GM23248 (cell line): ENCODE measurements at regions not wholly inside any gene's neighbourhood (a gene's known extent, or its start where the extent isn't known, plus 50 kb on each side); places are given as distances from the start of the nearest gene placed in this dataset.

Source experiments
- EZH2 ChIP-seq: fragments of 200-600 bp; sonication (generic); IDR thresholded peaks from 2 replicates; pipeline ENCODE4 v1.6.1; 2018; ENCODE audit warnings: antibody characterized with exemption, mild to moderate bottlenecking; ENCODE audit not compliant: insufficient read depth, poor library complexity, severe bottlenecking
- EZH2phosphoT487 ChIP-seq: fragments of 200-600 bp; sonication (generic); IDR thresholded peaks from 2 replicates; pipeline ENCODE4 v1.6.1; 2018; ENCODE audit warnings: antibody characterized with exemption, moderate library complexity, mild to moderate bottlenecking, low read depth; ENCODE audit not compliant: insufficient read depth

DNA sequence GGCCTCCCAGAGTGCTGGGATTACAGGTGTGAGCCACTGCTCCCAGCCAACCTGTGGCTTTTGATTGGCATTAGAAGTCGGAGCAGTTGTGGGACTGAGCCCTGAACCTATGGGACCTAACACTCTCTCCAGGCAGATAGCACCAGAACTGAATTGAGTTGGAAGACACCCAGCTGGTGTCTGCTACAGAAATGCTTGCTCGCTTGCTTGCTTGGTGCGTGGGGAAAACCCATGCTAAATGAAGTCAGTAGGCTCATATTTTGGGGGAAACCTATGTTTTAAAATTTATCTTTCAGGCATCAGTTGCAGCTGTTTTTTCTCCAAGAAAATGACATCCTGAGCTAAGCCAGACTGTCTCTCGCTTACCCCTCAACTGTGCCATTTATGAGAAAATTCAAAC is 158.5 kb upstream of the RFC3 start:
- TF ChIP-seq EZH2, result no peak
- TF ChIP-seq EZH2phosphoT487, result no peak
